H1 (cell line): ENCODE measurements at regions not wholly inside any gene's neighbourhood (a gene's known extent, or its start where the extent isn't known, plus 50 kb on each side); places are given as distances from the start of the nearest gene placed in this dataset.
A peak's percentile ranks its signal among the peaks of the same experiment; 100 is the strongest.

Source experiments
- CTCF ChIA-PET: fragments of 300-600 bp; sonication (Branson Sonifier 250); formaldehyde crosslinking; loops from one replicate; lab custom pipeline; 2021; ENCODE audit not compliant: partially characterized antibody; lab: Charles Lee
- POLR2A ChIA-PET: fragments of 300-600 bp; sonication (Branson Sonifier 250); formaldehyde crosslinking; loops from one replicate; lab custom pipeline; 2021; ENCODE audit warnings: inconsistent platforms; ENCODE audit not compliant: partially characterized antibody; lab: Charles Lee
- DNase-seq, 2 experiments: peaks; one replicate each; pipeline versions ENCODE4 v3.0.0 to v3.0.0-alpha.2; 2010 to 2022; ENCODE audit warnings: low spot score in 2 of 2, low read depth in 1 of 2, mixed read lengths in 1 of 2
- FAIRE-seq: peaks from 2 replicates; lab custom pipeline; 2011; peaks lifted over from hg19 to GRCh38; lab: Jason Lieb, UNC
- H2AFZ ChIP-seq: 2 replicates; pipeline ENCODE4 v1.8.1; 2012; ENCODE audit warnings: low read length, inconsistent platforms
- H2AK5ac ChIP-seq: 2 replicates; pipeline ENCODE4 v1.6.1; 2013; ENCODE audit warnings: low read depth, low read length
- H2BK120ac ChIP-seq: replicated peaks from 2 replicates; pipeline ENCODE3; 2013; ENCODE audit warnings: low read depth, low read length, inconsistent platforms
- H2BK12ac ChIP-seq: 2 replicates; pipeline ENCODE4 v1.6.1; 2013; ENCODE audit warnings: low read depth, low read length
- H2BK15ac ChIP-seq: 2 replicates; pipeline ENCODE4 v1.6.1; 2013; ENCODE audit warnings: low read length
- H2BK20ac ChIP-seq: 2 replicates; pipeline ENCODE4 v1.6.1; 2013; ENCODE audit warnings: low read length
- H2BK5ac ChIP-seq: 2 replicates; pipeline ENCODE4 v1.6.1; 2013; ENCODE audit warnings: low read depth, low read length
- H3K14ac ChIP-seq: 2 replicates; pipeline ENCODE4 v1.6.1; 2013; ENCODE audit warnings: inconsistent platforms; ENCODE audit not compliant: insufficient read length
- H3K18ac ChIP-seq: 2 replicates; pipeline ENCODE4 v1.6.1; 2013; ENCODE audit warnings: low read length; ENCODE audit errors: extremely low read depth
- H3K23ac ChIP-seq: 2 replicates; pipeline ENCODE4 v1.6.1; 2013; ENCODE audit warnings: inconsistent platforms; ENCODE audit not compliant: insufficient read length
- H3K23me2 ChIP-seq: 2 replicates; pipeline ENCODE4 v1.6.1; 2013; ENCODE audit warnings: low read depth, low read length
- H3K27ac ChIP-seq: 2 replicates; pipeline ENCODE4 v1.6.1; 2011; ENCODE audit warnings: low read depth, low read length, inconsistent platforms
- H3K27me3 ChIP-seq, 4 experiments: replicated peaks in 1 of 4; 1 replicate in 1 of 4; 2 replicates in 3 of 4; pipeline versions ENCODE4 v1.6.1 to v1.8.1; 2011 to 2013; ENCODE audit warnings: low read length in 3 of 4, mild to moderate bottlenecking in 3 of 4, inconsistent platforms in 2 of 4, mixed read lengths in 2 of 4, moderate library complexity in 1 of 4; ENCODE audit not compliant: control insufficient read depth in 3 of 4, insufficient read depth in 3 of 4; ENCODE audit errors: extremely low read depth in 1 of 4
- H3K36me3 ChIP-seq, 4 experiments: 2 replicates each; pipeline versions ENCODE4 v1.6.1 to v1.8.1; 2011 to 2013; ENCODE audit warnings: mild to moderate bottlenecking in 4 of 4, low read length in 3 of 4, moderate library complexity in 2 of 4, control low read depth in 1 of 4, inconsistent platforms in 1 of 4; ENCODE audit not compliant: insufficient read depth in 4 of 4, control insufficient read depth in 2 of 4
- H3K4ac ChIP-seq: replicated peaks from 2 replicates; pipeline ENCODE3; 2013; ENCODE audit warnings: low read length, low read depth, mixed read lengths, inconsistent platforms; ENCODE audit not compliant: insufficient read length
- H3K4me1 ChIP-seq, 4 experiments: replicated peaks in 1 of 4; 1 replicate in 1 of 4; 2 replicates in 3 of 4; pipeline versions ENCODE4 v1.6.1 to v1.8.1; 2011 to 2013; ENCODE audit warnings: low read length in 3 of 4, inconsistent platforms in 2 of 4, mixed read lengths in 1 of 4; ENCODE audit not compliant: insufficient read depth in 4 of 4, control insufficient read depth in 3 of 4
- H3K4me2 ChIP-seq, 2 experiments: 2 replicates each; pipeline versions ENCODE4 v1.6.1 to v1.8.1; 2011 to 2013; ENCODE audit warnings: low read depth in 2 of 2, low read length in 2 of 2, control low read depth in 1 of 2, inconsistent platforms in 1 of 2, mild to moderate bottlenecking in 1 of 2; ENCODE audit not compliant: insufficient read depth in 1 of 2
- H3K4me3 ChIP-seq, 4 experiments: fragments of 200-600, 300-600 bp in 1 of 4; sonication (generic), shearing (Covaris generic), sonication (Bioruptor Twin) in 1 of 4; 2 replicates each; pipeline versions ENCODE4 v1.5.1 to v1.8.1; 2011 to 2016; ENCODE audit warnings: low read length in 4 of 4, low read depth in 3 of 4, control low read depth in 2 of 4, inconsistent platforms in 2 of 4, mild to moderate bottlenecking in 2 of 4, mixed read lengths in 1 of 4, moderate library complexity in 1 of 4; ENCODE audit not compliant: insufficient read depth in 2 of 4; ENCODE audit errors: extremely low read depth in 1 of 4
- H3K56ac ChIP-seq: replicated peaks from 2 replicates; pipeline ENCODE3; 2013; ENCODE audit warnings: low read depth, mild to moderate bottlenecking, mixed read lengths, low read length, inconsistent platforms; ENCODE audit not compliant: insufficient read length
- H3K79me1 ChIP-seq: 2 replicates; pipeline ENCODE4 v1.6.1; 2013; ENCODE audit warnings: low read depth, low read length, control low read depth
- H3K79me2 ChIP-seq, 2 experiments: 2 replicates each; pipeline versions ENCODE4 v1.6.1 to v1.8.1; 2012 to 2013; ENCODE audit warnings: low read length in 2 of 2, mild to moderate bottlenecking in 2 of 2, inconsistent platforms in 1 of 2; ENCODE audit not compliant: insufficient read depth in 2 of 2, control insufficient read depth in 1 of 2
- H3K9ac ChIP-seq, 4 experiments: replicated peaks in 1 of 4; 1 replicate in 1 of 4; 2 replicates in 3 of 4; pipeline versions ENCODE4 v1.6.1 to v1.8.1; 2011 to 2013; ENCODE audit warnings: low read depth in 3 of 4, low read length in 3 of 4, control low read depth in 2 of 4, mild to moderate bottlenecking in 2 of 4, moderate library complexity in 2 of 4, inconsistent platforms in 1 of 4; ENCODE audit errors: extremely low read depth in 1 of 4
- H3K9me3 ChIP-seq, 2 experiments: 2 replicates each; pipeline versions ENCODE4 v1.6.1 to v1.8.1; 2012 to 2013; ENCODE audit warnings: mild to moderate bottlenecking in 2 of 2, moderate library complexity in 2 of 2, control low read depth in 1 of 2, inconsistent platforms in 1 of 2, low read depth in 1 of 2, low read length in 1 of 2, mixed read lengths in 1 of 2; ENCODE audit not compliant: insufficient read depth in 2 of 2
- H4K20me1 ChIP-seq, 2 experiments: replicated peaks in 1 of 2; 2 replicates each; pipeline versions ENCODE3 to v1.8.1; 2011 to 2013; ENCODE audit warnings: inconsistent platforms in 2 of 2, low read length in 2 of 2, mild to moderate bottlenecking in 1 of 2; ENCODE audit not compliant: insufficient read depth in 2 of 2, control insufficient read depth in 1 of 2
- H4K5ac ChIP-seq: 2 replicates; pipeline ENCODE4 v1.6.1; 2013; ENCODE audit warnings: low read length, low read depth, mixed read lengths, inconsistent platforms; ENCODE audit not compliant: insufficient read length
- H4K8ac ChIP-seq: 2 replicates; pipeline ENCODE4 v1.8.0; 2013; ENCODE audit warnings: mild to moderate bottlenecking, moderate library complexity, low read length, inconsistent platforms; ENCODE audit not compliant: insufficient read depth; ENCODE audit errors: extremely low read depth
- H4K91ac ChIP-seq: replicated peaks from 2 replicates; pipeline ENCODE3; 2013; ENCODE audit warnings: low read length, mixed read lengths, inconsistent platforms; ENCODE audit not compliant: insufficient read length
- CBX5 ChIP-seq: fragments of 300-800, 300-1000 bp; sonication (generic); IDR thresholded peaks from 2 replicates; pipeline ENCODE4 v1.7.1; 2016; ENCODE audit warnings: antibody characterized with exemption, low read length, low read depth
- CHD1 ChIP-seq: IDR thresholded peaks from 2 replicates; pipeline ENCODE4 v1.6.1; 2012; ENCODE audit warnings: low read depth, low read length, improper control_type of control experiment
- CHD2 ChIP-seq: IDR thresholded peaks from 2 replicates; pipeline ENCODE4 v1.6.1; 2012; ENCODE audit warnings: low read length, improper control_type of control experiment
- HDAC2 ChIP-seq, 2 experiments: fragments of 300-600 bp in 1 of 2; sonication (generic) in 1 of 2; IDR thresholded peaks; 2 replicates each; pipeline ENCODE4 v1.6.1; 2011 to 2012; ENCODE audit warnings: low read depth in 2 of 2, low read length in 2 of 2, mild to moderate bottlenecking in 2 of 2, moderate library complexity in 2 of 2, borderline replicate concordance in 1 of 2, inconsistent platforms in 1 of 2
- KDM1A ChIP-seq: fragments of 200-600, 300-600 bp; sonication (generic); IDR thresholded peaks from 2 replicates; pipeline ENCODE4 v1.7.1; 2016; ENCODE audit warnings: mild to moderate bottlenecking, low read length, borderline replicate concordance
- NANOG ChIP-seq: IDR thresholded peaks from 2 replicates; pipeline ENCODE4 v1.6.1; 2011; ENCODE audit warnings: low read length, low read depth, mild to moderate bottlenecking, inconsistent platforms; ENCODE audit not compliant: insufficient read depth, poor library complexity, severe bottlenecking
- POLR2AphosphoS5 ChIP-seq: IDR thresholded peaks from 2 replicates; pipeline ENCODE4 v1.6.1; 2011; ENCODE audit warnings: low read depth, low read length
- SP1 ChIP-seq: IDR thresholded peaks from 2 replicates; pipeline ENCODE4 v1.6.1; 2011; ENCODE audit warnings: low read depth, low read length
- TCF12 ChIP-seq: IDR thresholded peaks from 2 replicates; pipeline ENCODE4 v1.6.1; 2011; ENCODE audit warnings: low read depth, mild to moderate bottlenecking, low read length
- USF2 ChIP-seq: IDR thresholded peaks from 2 replicates; pipeline ENCODE4 v1.6.1; 2011; ENCODE audit warnings: low read length, improper control_type of control experiment
- YY1 ChIP-seq: IDR thresholded peaks from 2 replicates; pipeline ENCODE4 v1.6.1; 2011; ENCODE audit warnings: low read depth, mild to moderate bottlenecking, low read length
- WGBS, 2 experiments: shearing (Covaris generic) in 1 of 2; methylation state at CpG; one replicate each; pipeline versions ENCODE4 v1.1.6 to v1.1.7; 2013 to 2015; ENCODE audit warnings: low lambda C conversion rate in 2 of 2, mixed read lengths in 2 of 2, inconsistent platforms in 1 of 2, low coverage in 1 of 2, missing lambda C conversion rate in 1 of 2; ENCODE audit not compliant: insufficient replicate concordance in 2 of 2, insufficient coverage in 1 of 2, insufficient read length in 1 of 2; ENCODE audit errors: extremely low coverage in 1 of 2, missing lambda C conversion rate in 1 of 2; 5-methylcytosine and 5-hydroxymethylcytosine counted together

- DNase-seq (peak; percentile 62 to 70), FAIRE-seq (peak; percentile 88)
- Histone ChIP-seq H3K79me2 (peaks cover 0 to 17% of the 10 kb centered on the region in 2 experiments; a peak in 2 of 4 replicates), H2BK12ac (no peak overlapping the region), H2AFZ (no peak overlapping the region), H3K27me3 (no peaks in the 10 kb centered on the region), H3K4me2 (peak overlapping the region; percentile 25 to 55; a peak in 2 of 4 replicates), H2BK20ac (no peak overlapping the region), H3K56ac (no peak overlapping the region), H4K20me1 (no peaks in the 10 kb centered on the region), H4K91ac (peak overlapping the region; percentile 81), H2AK5ac (no peak overlapping the region; the same call in 1 of the 2 replicates), H3K14ac (no peak overlapping the region), H3K9me3 (no peaks in the 10 kb centered on the region), H3K4me1 (peaks cover 6 to 22% (median 14%) of the 10 kb centered on the region in 4 experiments; a peak in 5 of 7 replicates), H3K4ac (no peak overlapping the region), H3K4me3 (0 out of 8 replicates have a peak overlapping the region, but pooled peaks of 1 of the 4 experiments have one; percentile 23), H3K23ac (no peak overlapping the region), H3K18ac (no peak overlapping the region), H3K9ac (no peak overlapping the region), H2BK5ac (no peak overlapping the region; the same call in 1 of the 2 replicates), H3K23me2 (no peaks in the 10 kb centered on the region), H3K27ac (no peak overlapping the region), H4K5ac (peak overlapping the region; percentile 13), H3K79me1 (no peaks in the 10 kb centered on the region), H2BK15ac (no peak overlapping the region), H3K36me3 (peaks cover 0 to 2% (median 0%) of the 10 kb centered on the region in 4 experiments; a peak in 3 of 8 replicates), H2BK120ac (no peak overlapping the region), H4K8ac (no peak overlapping the region)
- WGBS, 2 experiments: 13% methylated on average over 7 of the region's 7 CpGs; no CpG with 5 or more reads in 1 of the 2 experiments
- ChIA-PET CTCF (interaction anchor here (0.7 to 1.1 kb wide), 2 partner anchors 11 to 98 kb away, joined by 3 to 5 read pairs; no protein-coding TSS in a partner anchor), POLR2A (interaction anchor here (1.7 kb wide), 1 partner anchor 11 kb away, joined by 5 read pairs; no protein-coding TSS in a partner anchor)
- TF ChIP-seq TCF12 (peak; percentile 79; the same call in 1 of the 2 replicates), CHD1 (no peak), USF2 (peak; percentile 51; the same call in 1 of the 2 replicates), HDAC2 (IDR thresholded peaks at IDR 0.05; ENCODE audit: borderline replicate concordance in 1 of 2, low read depth in 2 of 2, low read length in 2 of 2) (0 out of 4 replicates have a peak, but pooled peaks have one; percentile 32 to 36), YY1 (0 out of 2 replicates have a peak, but pooled peaks have one; percentile 46), SP1 (0 out of 2 replicates have a peak, but pooled peaks have one; percentile 18), NANOG (peak; percentile 56), POLR2AphosphoS5 (no peak), KDM1A (peak; percentile 15; the same call in 1 of the 2 replicates), CHD2 (0 out of 2 replicates have a peak, but pooled peaks have one; percentile 60), CBX5 (no peak)
Measured at GRCh38 chr10:29688230-29688661, 53.5 kb upstream of the SVIL start.
